T-helper 2 cell treated with Interferon-gamma antibody and Interleukin-4, amounts not matched to agents 5 μg/mL and 100 μg/mL, for 36 hours (primary cell): ENCODE measurements at regions not wholly inside any gene's neighbourhood (a gene's known extent, or its start where the extent isn't known, plus 50 kb on each side); places are given as distances from the start of the nearest gene placed in this dataset.

Experiments used
- DNase-seq: peaks from one replicate; pipeline ENCODE4 v3.0.0; 2021; ENCODE audit warnings: low spot score
- H3K27ac Mint-ChIP-seq: one replicate; pipeline ENCODE4 v1.8.0; 2021; ENCODE audit warnings: mild to moderate bottlenecking, mixed read lengths
- H3K27me3 Mint-ChIP-seq: one replicate; pipeline ENCODE4 v1.8.0; 2021; ENCODE audit warnings: low read depth, mixed read lengths
- H3K36me3 Mint-ChIP-seq: one replicate; pipeline ENCODE4 v1.8.0; 2021; ENCODE audit warnings: low read depth, mixed read lengths
- H3K4me1 Mint-ChIP-seq: one replicate; pipeline ENCODE4 v1.8.0; 2021; ENCODE audit warnings: low read depth, mixed read lengths
- H3K4me3 Mint-ChIP-seq: one replicate; pipeline ENCODE4 v1.8.0; 2022; ENCODE audit warnings: mild to moderate bottlenecking, moderate library complexity, mixed read lengths
- H3K9me3 Mint-ChIP-seq: one replicate; pipeline ENCODE4 v1.8.0; 2021; ENCODE audit warnings: mixed read lengths

DNA sequence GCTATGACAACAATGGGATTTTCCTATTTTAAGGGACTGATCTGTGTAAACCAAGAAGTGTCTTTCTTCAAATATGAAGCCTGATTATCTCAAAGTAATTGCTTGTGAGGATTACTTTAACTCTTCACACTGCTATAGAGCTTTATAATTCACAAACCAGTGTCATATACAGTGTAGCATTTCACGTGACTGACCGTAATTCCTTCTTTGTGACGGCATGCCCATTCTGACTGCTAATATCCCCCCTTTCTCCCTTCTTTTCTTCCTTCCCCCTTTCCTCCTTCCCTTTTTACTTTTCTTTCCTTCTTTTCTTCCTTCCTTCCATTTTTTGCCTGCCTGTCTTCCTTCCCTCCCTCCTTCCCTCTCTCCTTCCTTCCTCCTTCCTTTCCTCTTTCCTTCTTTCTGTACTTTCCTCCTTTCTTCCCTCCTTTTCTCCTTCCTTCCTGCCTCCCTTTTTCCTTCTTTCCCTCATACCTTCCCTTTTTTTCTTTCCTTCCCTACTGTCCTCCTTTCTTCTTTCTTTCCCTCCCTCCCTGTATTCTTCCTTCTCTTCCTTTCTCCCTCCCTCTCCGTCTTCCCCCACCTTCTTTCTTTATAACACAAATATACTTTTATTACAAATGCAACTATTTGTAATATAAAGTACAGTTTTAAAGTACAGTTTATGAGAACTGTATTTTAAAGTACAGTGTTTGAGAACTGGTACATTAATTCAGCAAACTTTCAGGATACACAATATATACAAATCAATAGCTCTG is 75.0 kb upstream of the EXOC2 start:
- no peak overlapping the region for H3K4me3 Mint-ChIP-seq
- H3K27ac Mint-ChIP-seq, result no peak overlapping the region
- peaks cover 44% of the 10 kb centered on the region for H3K27me3 Mint-ChIP-seq
- H3K36me3 Mint-ChIP-seq, result no peaks in the 10 kb centered on the region
- no peaks in the 10 kb centered on the region for H3K9me3 Mint-ChIP-seq
- H3K4me1 Mint-ChIP-seq, result peaks cover 3% of the 10 kb centered on the region
- DNase-seq, result no peak

DNA sequence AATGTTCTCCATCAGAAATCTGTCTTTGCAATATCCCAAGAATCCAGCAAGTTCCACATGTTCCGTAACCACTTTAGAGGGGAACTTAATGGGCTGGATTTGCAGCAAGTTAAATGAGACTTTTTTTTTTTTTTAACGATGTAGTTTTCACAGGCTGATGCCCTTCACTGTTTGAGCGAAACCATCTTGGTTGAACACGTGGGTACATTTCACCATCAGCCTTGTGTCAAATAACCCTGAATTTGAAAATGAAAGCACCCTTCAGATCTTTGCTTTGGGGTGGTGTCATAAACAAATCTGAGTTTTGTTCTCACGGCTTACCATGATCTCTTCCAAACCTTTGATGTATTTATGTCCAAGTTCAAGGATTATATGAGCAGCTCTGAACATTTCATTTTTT is 73.7 kb upstream of the EXOC2 start:
- H3K9me3 Mint-ChIP-seq, result no peaks in the 10 kb centered on the region
- H3K27me3 Mint-ChIP-seq, result peaks cover 42% of the 10 kb centered on the region
- no peaks in the 10 kb centered on the region for H3K36me3 Mint-ChIP-seq
- peaks cover 3% of the 10 kb centered on the region for H3K4me1 Mint-ChIP-seq
- no peak for DNase-seq
- H3K4me3 Mint-ChIP-seq, result no peak overlapping the region
- no peak overlapping the region for H3K27ac Mint-ChIP-seq

DNA sequence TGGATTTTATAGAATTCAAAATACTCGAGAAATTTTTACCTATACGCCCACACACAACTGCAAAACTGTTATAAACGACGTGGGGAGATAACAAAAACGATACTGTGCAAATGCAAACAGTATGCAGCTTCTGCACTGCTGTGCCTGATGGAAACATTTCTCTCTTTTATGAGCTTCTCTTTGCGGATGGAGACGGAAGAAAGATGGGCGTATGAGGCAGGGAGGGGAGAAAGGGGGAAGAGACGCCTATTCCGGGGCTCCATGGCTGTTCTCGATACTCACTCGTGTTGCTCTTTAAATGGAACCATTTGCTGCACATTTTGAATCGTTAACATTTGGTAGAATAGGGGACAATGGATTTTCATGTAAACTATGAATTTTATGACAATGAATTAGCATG is 69.1 kb upstream of the EXOC2 start:
- Mint-ChIP-seq H3K36me3 (no peaks in the 10 kb centered on the region), H3K4me1 (peaks cover 2% of the 10 kb centered on the region), H3K4me3 (no peak overlapping the region), H3K27me3 (peaks cover 20% of the 10 kb centered on the region), H3K9me3 (no peaks in the 10 kb centered on the region), H3K27ac (no peak overlapping the region)
- DNase-seq, result no peak

DNA sequence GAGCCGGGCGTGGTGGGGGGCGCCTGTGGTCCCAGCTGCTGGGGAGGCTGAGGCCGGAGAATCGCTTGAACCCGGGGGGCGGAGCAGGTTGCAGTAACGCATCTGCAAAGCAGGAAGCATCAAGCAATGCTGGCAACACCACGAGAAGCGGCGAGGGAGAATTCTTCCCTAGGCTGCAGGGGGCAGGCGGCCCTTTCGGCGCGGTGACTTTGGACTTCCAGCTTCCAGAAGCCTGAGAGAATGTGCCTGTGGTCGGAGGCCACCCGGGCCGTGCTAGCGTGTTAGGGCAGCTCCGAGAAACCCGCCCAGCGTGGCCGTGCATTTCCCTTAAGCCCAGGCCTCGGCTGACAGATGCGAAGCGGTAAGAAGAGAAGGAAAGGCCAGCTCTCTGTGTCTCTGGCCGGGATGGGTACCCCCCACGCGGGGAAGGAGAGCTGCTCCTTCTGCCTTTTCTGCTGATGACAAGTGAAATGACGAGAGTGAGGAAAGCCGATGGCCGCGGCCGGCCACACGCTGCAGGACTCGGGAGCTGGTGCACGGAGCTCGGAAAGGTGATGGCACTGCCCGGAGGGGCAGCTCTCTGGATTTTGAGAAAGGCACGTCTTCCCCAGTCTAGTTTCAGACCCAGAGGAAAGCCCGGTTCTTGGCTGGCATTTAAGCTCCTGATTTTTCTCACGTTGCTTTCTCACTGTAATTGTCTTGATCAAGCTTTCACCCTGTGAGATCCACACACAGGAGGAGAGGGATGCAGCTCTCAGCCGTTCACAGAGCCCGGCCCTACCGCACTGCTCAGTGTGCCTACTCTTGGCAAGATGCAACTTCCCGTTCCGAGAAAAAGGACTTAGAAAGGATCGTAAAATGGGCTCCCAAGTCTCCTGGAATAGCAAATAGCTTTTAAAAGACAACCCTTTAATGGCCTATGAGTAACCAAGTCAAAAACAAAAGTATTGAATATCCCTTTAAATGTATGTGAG is 68.3 kb upstream of the EXOC2 start:
- H3K36me3 Mint-ChIP-seq, result no peaks in the 10 kb centered on the region
- H3K27me3 Mint-ChIP-seq, result peaks cover 17% of the 10 kb centered on the region
- H3K9me3 Mint-ChIP-seq, result no peaks in the 10 kb centered on the region
- no peak for DNase-seq
- no peak overlapping the region for H3K27ac Mint-ChIP-seq
- no peaks in the 10 kb centered on the region for H3K4me1 Mint-ChIP-seq
- no peak overlapping the region for H3K4me3 Mint-ChIP-seq

DNA sequence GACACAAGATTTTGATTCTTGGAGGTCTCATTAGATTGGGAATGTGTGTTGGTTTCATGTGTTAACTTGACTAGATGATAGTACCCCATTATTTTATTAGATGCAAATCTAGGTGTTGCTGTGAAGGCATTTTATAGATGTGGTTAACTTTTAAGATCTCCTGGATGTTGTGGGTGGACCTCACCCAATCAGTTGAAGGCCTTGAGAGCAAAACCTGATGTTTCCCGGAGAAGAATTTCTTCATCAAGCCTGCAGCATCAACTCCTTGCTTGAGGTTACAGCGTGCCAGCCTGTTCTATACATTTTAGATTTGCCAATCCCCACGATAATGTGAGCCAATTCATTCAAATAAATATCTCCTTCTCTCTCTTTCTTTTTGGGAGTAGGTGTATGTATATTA is 66.8 kb upstream of the EXOC2 start:
- Mint-ChIP-seq H3K4me1 (no peaks in the 10 kb centered on the region), H3K36me3 (no peaks in the 10 kb centered on the region), H3K9me3 (no peaks in the 10 kb centered on the region), H3K27ac (no peak overlapping the region), H3K27me3 (peaks cover 12% of the 10 kb centered on the region), H3K4me3 (no peak overlapping the region)
- DNase-seq, result no peak

DNA sequence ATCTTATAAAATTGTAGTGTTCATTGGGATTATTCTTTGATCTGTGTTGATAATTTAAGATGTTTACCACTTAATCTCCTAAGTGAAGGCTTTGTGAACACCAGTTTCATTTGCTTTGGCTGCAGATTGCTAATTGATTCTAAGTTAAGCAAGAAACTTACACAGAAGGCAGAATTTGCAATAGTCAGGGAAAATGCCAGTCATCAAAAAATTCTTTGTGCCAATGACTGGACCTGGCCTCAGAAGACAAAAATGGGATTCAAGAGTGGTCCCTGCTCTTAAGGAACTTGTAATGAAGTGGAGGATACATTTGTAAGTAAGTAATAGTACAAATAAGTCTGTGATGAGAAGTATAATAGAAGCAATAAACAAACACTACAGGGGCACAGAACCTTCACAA is 63.3 kb upstream of the EXOC2 start:
- H3K27ac Mint-ChIP-seq, result no peak overlapping the region
- H3K4me1 Mint-ChIP-seq, result no peaks in the 10 kb centered on the region
- H3K9me3 Mint-ChIP-seq, result no peaks in the 10 kb centered on the region
- no peak overlapping the region for H3K4me3 Mint-ChIP-seq
- no peaks in the 10 kb centered on the region for H3K36me3 Mint-ChIP-seq
- no peak for DNase-seq
- H3K27me3 Mint-ChIP-seq, result no peaks in the 10 kb centered on the region

DNA sequence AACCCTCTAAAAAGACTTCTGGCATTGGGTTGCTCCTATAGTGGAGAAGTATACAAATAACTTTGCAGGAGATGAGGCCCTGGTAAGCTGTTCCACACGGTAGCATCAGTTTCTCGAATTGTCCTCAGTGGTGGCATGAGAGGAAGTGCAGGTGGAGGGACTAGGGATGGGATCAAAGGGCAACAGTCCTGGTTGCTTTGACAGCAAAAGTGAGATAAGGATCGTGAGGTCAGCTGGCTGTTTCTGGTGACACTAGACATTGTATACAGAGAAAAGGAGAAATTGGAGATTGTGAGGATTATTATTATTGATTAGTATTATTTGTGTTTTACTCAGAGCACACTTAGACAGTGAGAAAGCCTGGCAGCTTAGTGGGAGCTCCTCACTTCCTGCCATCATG is 61.3 kb upstream of the EXOC2 start:
- Mint-ChIP-seq H3K4me3 (no peak overlapping the region), H3K9me3 (no peaks in the 10 kb centered on the region), H3K27ac (no peak overlapping the region), H3K4me1 (no peaks in the 10 kb centered on the region), H3K27me3 (peaks cover 3% of the 10 kb centered on the region), H3K36me3 (no peaks in the 10 kb centered on the region)
- no peak for DNase-seq

DNA sequence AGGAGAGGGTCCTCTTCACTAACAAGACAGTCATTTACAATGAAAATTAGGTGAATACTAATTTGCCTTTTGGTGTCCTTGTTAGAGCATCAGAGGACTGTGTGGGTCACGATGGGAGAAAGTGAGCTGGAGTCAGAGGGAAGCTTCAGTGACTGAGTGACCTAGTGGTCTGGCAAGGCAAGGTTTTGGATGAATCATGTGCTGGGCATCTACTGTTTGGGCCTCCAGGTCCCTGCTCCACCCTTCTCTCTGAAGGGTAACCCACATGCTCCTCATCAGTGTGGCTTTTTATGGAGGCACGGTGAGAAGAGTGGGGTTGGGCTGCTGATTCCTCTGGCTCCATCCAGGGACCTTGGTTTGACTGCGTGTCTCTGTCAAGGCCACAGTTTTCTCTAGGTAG is 60.5 kb upstream of the EXOC2 start:
- Mint-ChIP-seq H3K27me3 (peaks cover 3% of the 10 kb centered on the region), H3K36me3 (no peaks in the 10 kb centered on the region), H3K4me3 (no peak overlapping the region), H3K9me3 (no peaks in the 10 kb centered on the region), H3K27ac (no peak overlapping the region), H3K4me1 (peaks cover 2% of the 10 kb centered on the region)
- no peak for DNase-seq

DNA sequence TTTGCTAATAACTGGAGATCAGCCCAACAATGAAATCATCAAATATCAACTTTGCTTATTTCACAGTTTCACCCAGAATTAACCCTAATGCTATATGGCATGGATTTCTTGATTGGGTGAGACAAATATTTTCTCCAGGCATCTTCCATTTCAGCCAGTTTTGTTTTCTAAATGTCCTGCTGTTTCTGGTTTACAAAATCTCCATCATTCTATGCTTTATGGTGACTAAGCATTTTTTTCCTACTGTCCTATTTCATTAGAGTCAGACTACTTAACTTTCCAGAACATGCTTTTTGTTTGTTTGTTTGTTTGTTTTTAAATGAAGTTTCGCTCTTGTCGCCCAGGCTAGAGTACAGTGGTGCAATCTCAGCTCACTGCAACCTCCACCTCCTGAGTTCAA is 59.5 kb upstream of the EXOC2 start:
- H3K27ac Mint-ChIP-seq, result no peak overlapping the region
- no peak for DNase-seq
- H3K36me3 Mint-ChIP-seq, result no peaks in the 10 kb centered on the region
- H3K9me3 Mint-ChIP-seq, result no peaks in the 10 kb centered on the region
- peaks cover 3% of the 10 kb centered on the region for H3K27me3 Mint-ChIP-seq
- H3K4me3 Mint-ChIP-seq, result no peak overlapping the region
- H3K4me1 Mint-ChIP-seq, result peaks cover 2% of the 10 kb centered on the region

DNA sequence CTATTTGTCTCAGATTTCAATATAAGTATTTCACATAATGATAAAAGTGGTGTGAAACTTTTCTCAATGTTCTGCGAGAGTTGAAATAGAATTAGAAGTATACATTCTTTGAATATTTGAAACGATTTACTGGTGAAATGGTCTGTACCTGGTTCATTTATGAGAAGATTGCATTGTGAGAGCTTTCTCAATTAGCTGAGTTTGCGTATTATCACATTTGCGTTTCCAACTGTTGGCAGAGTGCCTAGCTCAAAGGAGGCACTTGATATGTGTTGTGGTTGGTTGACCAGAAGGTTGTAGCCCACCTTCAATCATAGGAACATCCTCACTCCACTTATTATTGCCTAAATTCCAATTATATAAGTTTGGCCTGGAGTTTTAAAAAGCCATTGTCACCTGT is 58.8 kb upstream of the EXOC2 start:
- Mint-ChIP-seq H3K27ac (no peak overlapping the region), H3K9me3 (no peaks in the 10 kb centered on the region), H3K4me1 (peaks cover 2% of the 10 kb centered on the region), H3K27me3 (peaks cover 3% of the 10 kb centered on the region), H3K36me3 (no peaks in the 10 kb centered on the region), H3K4me3 (no peak overlapping the region)
- DNase-seq, result no peak

DNA sequence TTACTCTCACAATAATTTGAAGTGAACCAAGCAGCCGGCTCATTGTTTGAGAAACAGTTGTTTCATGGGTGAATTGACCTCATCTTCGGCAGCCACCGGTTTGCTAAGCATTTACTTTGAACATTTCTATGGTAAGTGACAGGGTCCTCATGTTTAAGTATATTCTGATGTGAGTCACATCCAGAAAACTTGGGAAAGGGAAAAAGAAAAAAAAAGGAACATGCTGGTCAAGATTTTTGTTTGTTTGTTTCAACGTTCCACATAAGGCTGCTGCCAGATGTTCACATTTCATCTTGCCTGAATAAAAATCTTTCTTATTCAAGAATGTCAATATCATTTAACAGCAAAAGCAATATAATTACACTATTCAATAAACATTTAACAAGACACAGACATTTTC is 55.0 kb upstream of the EXOC2 start:
- DNase-seq, result no peak
- H3K27ac Mint-ChIP-seq, result no peak overlapping the region
- peaks cover 2% of the 10 kb centered on the region for H3K4me1 Mint-ChIP-seq
- H3K27me3 Mint-ChIP-seq, result peaks cover 5% of the 10 kb centered on the region
- no peak overlapping the region for H3K4me3 Mint-ChIP-seq
- no peaks in the 10 kb centered on the region for H3K36me3 Mint-ChIP-seq
- no peaks in the 10 kb centered on the region for H3K9me3 Mint-ChIP-seq

DNA sequence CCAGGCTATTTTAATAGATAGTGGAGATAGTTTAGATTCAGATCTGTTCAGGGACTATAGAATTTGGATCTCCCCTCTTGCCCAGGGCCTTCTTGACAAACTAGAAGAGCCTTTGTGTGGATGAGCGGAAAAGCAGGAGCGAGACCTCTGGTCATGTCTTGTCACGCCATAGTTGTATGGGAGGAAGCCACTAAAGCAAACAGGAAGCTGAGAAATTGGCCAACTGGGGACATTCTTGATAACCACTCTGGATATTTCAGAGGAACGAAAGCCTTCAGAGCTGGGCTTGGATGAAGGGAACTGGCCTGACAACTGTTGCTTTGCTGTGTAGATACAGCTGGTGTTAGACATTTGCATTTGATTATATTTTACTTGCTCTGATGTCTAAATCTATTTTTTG is 54.1 kb upstream of the EXOC2 start:
- Mint-ChIP-seq H3K4me3 (no peak overlapping the region), H3K27ac (no peak overlapping the region), H3K4me1 (peaks cover 2% of the 10 kb centered on the region), H3K27me3 (peaks cover 5% of the 10 kb centered on the region), H3K36me3 (no peaks in the 10 kb centered on the region), H3K9me3 (no peaks in the 10 kb centered on the region)
- no peak for DNase-seq

DNA sequence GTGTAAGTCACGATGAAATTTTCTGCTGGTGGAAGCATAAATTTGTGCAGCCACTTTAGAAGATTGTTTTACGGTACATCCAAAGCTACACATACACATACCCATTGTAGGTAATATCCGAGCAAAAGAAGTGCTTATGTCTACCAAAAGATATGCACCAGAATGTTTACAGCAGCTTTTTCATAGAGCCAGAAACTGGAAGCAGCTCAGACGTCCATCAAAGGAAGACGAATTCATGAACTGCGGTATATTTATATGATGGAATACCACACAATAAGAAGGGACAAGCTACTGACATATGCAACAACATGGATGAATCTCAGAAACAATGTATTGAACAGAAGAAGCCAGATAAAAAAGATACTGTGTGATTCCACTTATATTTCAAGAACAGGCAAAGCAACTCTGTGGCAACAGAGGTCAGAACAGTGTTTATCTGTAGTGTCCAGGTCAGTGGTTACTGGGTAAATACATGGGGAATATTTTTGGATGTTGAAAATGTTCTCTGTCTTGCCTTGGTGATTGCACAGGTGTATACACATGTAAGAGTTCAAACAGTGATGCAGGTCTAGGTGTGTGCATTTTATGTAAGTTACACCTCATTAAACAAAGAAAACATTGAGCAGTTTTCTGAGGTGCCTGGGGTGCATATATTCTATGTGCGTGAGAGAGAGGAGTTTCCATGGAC is 51.9 kb upstream of the EXOC2 start:
- Mint-ChIP-seq H3K36me3 (no peaks in the 10 kb centered on the region), H3K27me3 (peaks cover 5% of the 10 kb centered on the region), H3K4me1 (peaks cover 11% of the 10 kb centered on the region), H3K9me3 (no peaks in the 10 kb centered on the region), H3K4me3 (no peak overlapping the region), H3K27ac (no peak overlapping the region)
- no peak for DNase-seq
